ES-I3 (cell line): ENCODE measurements at regions not wholly inside any gene's neighbourhood (a gene's known extent, or its start where the extent isn't known, plus 50 kb on each side); places are given as distances from the start of the nearest gene placed in this dataset.

ENCODE experiments used
- H3K36me3 ChIP-seq: 2 replicates; pipeline ENCODE4 v1.6.1; 2013; ENCODE audit warnings: mild to moderate bottlenecking, low read length, control low read depth, moderate library complexity; ENCODE audit not compliant: insufficient read depth
- H3K4me1 ChIP-seq: 2 replicates; pipeline ENCODE4 v1.6.1; 2013; ENCODE audit warnings: mild to moderate bottlenecking, control low read depth, low read length; ENCODE audit not compliant: insufficient read depth
- H3K9ac ChIP-seq: 2 replicates; pipeline ENCODE4 v1.6.1; 2013; ENCODE audit warnings: low read depth, mild to moderate bottlenecking, low read length, moderate library complexity
- H3K9me3 ChIP-seq: 2 replicates; pipeline ENCODE4 v1.6.1; 2013; ENCODE audit warnings: mild to moderate bottlenecking, low read length, moderate library complexity; ENCODE audit not compliant: control insufficient read depth, insufficient read depth

- Histone ChIP-seq H3K4me1 (no peaks in the 10 kb centered on the region), H3K9me3 (no peaks in the 10 kb centered on the region), H3K36me3 (no peaks in the 10 kb centered on the region), H3K9ac (no peak overlapping the region)
Observed at GRCh38 chr10:8993864-8994263, 939.4 kb downstream of the GATA3 start.

DNA sequence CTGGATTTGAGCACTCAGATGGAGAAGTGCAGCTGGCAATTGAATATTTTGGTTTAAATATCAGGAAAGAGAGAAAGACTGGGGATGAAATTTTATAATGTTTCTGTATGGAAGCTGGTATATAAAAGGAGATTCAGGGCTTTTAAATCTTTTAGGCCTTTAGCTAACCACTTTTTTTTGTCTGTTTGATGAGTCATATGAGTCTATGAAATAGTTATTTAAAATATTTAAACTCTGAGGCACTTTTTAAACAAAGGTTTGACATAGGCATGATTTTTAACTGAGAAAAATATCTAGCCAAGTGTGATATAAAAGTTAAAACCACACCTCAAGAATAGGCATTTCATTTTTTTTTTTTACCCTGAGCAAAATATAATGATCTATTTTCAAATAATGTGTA lies 944.3 kb downstream of the GATA3 start:
- Histone ChIP-seq H3K4me1 (no peaks in the 10 kb centered on the region), H3K9ac (no peak overlapping the region), H3K36me3 (no peaks in the 10 kb centered on the region), H3K9me3 (no peaks in the 10 kb centered on the region)

DNA sequence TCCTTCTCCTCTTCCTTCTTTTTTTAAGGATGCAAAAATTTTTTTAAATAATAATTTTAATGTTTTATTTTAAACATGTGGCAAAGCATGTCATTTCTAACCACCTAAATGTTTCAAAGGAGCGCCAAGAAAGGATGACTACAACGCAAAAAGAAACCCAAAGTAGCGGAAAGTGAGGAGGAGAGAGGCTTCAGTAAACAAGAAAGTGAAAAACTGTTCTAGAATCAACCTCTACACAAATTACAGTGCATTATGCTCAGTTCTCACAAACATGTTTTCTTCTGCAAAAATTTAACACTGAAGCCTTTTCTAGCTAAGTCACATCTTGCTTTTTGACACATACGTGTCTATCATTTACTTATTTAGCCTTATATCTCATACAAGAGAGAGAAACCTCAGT lies 948.6 kb downstream of the GATA3 start:
- Histone ChIP-seq H3K9me3 (no peaks in the 10 kb centered on the region), H3K36me3 (no peaks in the 10 kb centered on the region), H3K4me1 (no peaks in the 10 kb centered on the region), H3K9ac (no peak overlapping the region)

DNA sequence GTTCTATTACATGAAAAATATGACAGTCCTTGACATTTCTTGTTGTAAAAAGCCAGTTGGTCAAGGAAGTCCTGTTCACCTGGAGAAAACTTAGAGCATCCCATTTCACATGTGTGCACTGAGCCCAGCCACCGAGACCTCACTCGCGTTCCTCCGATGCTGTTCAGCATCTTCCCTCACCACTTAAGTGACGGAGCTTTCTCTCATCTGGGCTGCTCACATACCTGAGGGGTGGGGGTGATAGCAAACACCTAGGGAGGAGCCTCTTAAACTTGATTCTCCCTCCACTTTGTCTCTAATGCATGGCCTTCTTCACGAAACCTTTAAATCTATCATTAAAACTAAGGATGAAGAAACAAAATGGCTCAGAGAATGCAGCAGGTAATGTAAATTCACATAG lies 950.2 kb downstream of the GATA3 start:
- H3K4me1 ChIP-seq = no peaks in the 10 kb centered on the region
- no peaks in the 10 kb centered on the region for H3K36me3 ChIP-seq
- H3K9ac ChIP-seq = no peak overlapping the region
- no peaks in the 10 kb centered on the region for H3K9me3 ChIP-seq

- Histone ChIP-seq H3K4me1 (no peaks in the 10 kb centered on the region), H3K9me3 (no peaks in the 10 kb centered on the region), H3K9ac (no peak overlapping the region), H3K36me3 (no peaks in the 10 kb centered on the region)
Observed at GRCh38 chr10:9009505-9009904, 955.0 kb downstream of the GATA3 start.

- no peak overlapping the region for H3K9ac ChIP-seq
- H3K9me3 ChIP-seq = no peaks in the 10 kb centered on the region
- H3K4me1 ChIP-seq = no peaks in the 10 kb centered on the region
- no peaks in the 10 kb centered on the region for H3K36me3 ChIP-seq
Observed at GRCh38 chr10:9010093-9010492, 955.6 kb downstream of the GATA3 start.

GRCh38 chr10:9010931-9011670 lies 956.6 kb downstream of the GATA3 start:
- H3K9me3 ChIP-seq = no peaks in the 10 kb centered on the region
- H3K4me1 ChIP-seq = no peaks in the 10 kb centered on the region
- H3K9ac ChIP-seq = no peak overlapping the region
- H3K36me3 ChIP-seq = no peaks in the 10 kb centered on the region

DNA sequence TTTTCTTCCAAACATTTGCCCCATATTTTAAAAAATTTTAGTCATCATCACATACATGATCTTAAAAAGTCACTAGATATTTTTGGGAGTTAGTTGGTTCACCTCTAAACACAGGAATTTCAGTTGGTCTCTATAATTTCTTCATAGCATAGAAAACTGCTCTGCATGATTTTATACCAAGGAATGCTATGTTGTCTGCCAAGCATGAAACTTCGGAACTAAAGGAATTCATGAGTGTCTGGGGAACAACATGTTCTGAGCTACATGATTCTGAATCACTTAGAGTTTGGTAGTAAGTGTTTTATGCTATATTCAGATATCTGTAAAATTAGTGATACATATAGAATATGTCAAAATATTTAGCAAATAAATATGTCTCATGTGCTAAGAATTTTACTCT lies 957.8 kb downstream of the GATA3 start:
- no peaks in the 10 kb centered on the region for H3K4me1 ChIP-seq
- no peak overlapping the region for H3K9ac ChIP-seq
- no peaks in the 10 kb centered on the region for H3K9me3 ChIP-seq
- H3K36me3 ChIP-seq = no peaks in the 10 kb centered on the region

DNA sequence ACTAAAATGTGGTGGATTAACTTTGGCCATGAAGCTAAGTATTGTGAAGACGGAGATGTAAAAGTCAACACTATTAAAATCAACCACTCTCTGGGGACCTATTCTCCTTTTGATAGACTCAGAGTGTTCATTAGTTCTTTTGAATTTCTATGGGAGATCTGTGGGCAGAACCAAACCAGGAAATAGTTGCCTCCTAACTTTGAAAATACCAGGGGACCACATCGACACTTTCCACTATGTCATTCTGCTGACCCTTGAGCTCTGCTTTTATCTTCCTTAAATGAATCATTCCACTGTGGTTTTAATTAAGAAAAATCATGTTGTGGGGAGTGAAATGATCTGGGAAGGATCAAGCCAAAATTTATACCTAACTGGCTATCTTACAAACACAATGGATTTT lies 960.5 kb downstream of the GATA3 start:
- H3K9me3 ChIP-seq = no peaks in the 10 kb centered on the region
- no peaks in the 10 kb centered on the region for H3K4me1 ChIP-seq
- no peak overlapping the region for H3K9ac ChIP-seq
- no peaks in the 10 kb centered on the region for H3K36me3 ChIP-seq

GRCh38 chr10:9015447-9015846 lies 961.0 kb downstream of the GATA3 start:
- H3K9ac ChIP-seq = no peak overlapping the region
- no peaks in the 10 kb centered on the region for H3K9me3 ChIP-seq
- H3K4me1 ChIP-seq = peaks cover 2% of the 10 kb centered on the region; the same call in 1 of the 2 replicates
- no peaks in the 10 kb centered on the region for H3K36me3 ChIP-seq

- Histone ChIP-seq H3K9me3 (no peaks in the 10 kb centered on the region), H3K9ac (no peak overlapping the region), H3K36me3 (no peaks in the 10 kb centered on the region), H3K4me1 (peaks cover 3% of the 10 kb centered on the region; the same call in 1 of the 2 replicates)
Observed at GRCh38 chr10:9016930-9017329, 962.4 kb downstream of the GATA3 start.

GRCh38 chr10:9018195-9019173 lies 964.0 kb downstream of the GATA3 start:
- no peaks in the 10 kb centered on the region for H3K36me3 ChIP-seq

DNA sequence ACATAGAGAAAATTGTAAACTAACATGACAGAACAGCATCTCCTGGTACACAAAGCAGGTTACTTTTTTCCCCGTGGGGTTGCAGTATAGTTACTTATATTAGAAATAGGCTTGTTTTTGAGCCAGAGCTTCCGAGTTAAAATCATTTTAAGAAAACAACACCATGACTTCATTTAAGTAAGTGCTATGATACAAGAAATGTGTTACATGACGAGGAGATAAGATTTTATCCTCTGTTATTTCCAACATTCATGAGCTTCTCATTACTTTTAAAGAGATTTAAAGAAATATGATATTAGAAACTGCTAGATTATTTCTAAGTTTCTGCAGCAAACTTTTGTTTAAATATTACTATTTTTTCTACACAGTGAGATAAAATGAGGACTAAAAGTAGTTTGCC lies 968.7 kb downstream of the GATA3 start:
- Histone ChIP-seq H3K9ac (no peak overlapping the region), H3K4me1 (peaks cover 3% of the 10 kb centered on the region; the same call in 1 of the 2 replicates), H3K9me3 (no peaks in the 10 kb centered on the region), H3K36me3 (no peaks in the 10 kb centered on the region)

More at GRCh38 chr10:9018195-9019173, 964.0 kb downstream of the GATA3 start:
- H3K9ac ChIP-seq = no peak overlapping the region
- peaks cover 3% of the 10 kb centered on the region; the same call in 1 of the 2 replicates for H3K4me1 ChIP-seq
- no peaks in the 10 kb centered on the region for H3K9me3 ChIP-seq

GRCh38 chr10:9024210-9024609 lies 969.7 kb downstream of the GATA3 start:
- peaks cover 3% of the 10 kb centered on the region; the same call in 1 of the 2 replicates for H3K4me1 ChIP-seq

DNA sequence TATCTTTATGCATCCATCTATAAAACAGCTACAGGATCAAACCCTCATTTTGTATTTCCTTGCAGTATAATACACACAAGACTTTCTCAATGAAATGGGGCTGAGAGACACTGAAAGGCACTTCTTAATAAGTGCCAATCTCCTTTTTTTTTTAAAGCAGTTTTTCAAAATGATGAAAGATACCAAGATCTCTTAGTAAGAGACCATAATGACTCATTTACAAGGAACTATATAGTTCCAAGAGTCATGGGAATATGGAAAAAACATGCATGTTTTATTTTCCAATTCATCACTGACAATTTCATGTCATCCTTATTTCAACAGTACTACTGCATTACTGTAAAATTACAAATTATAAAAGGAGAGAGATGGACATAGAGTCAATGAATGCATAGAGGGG lies 973.7 kb downstream of the GATA3 start:
- no peak overlapping the region for H3K9ac ChIP-seq
- H3K36me3 ChIP-seq = no peaks in the 10 kb centered on the region
- no peaks in the 10 kb centered on the region for H3K4me1 ChIP-seq
- no peaks in the 10 kb centered on the region for H3K9me3 ChIP-seq

More at GRCh38 chr10:9024210-9024609, 969.7 kb downstream of the GATA3 start:
- no peak overlapping the region for H3K9ac ChIP-seq
- no peaks in the 10 kb centered on the region for H3K36me3 ChIP-seq
- H3K9me3 ChIP-seq = no peaks in the 10 kb centered on the region
